Activated T-cell treated with anti-CD3 and anti-CD28 coated beads, Interleukin-2, amount 50 U/mL, for 4 hours (primary cell): ENCODE measurements at regions not wholly inside any gene's neighbourhood (a gene's known extent, or its start where the extent isn't known, plus 50 kb on each side); places are given as distances from the start of the nearest gene placed in this dataset.
"Not testable (repeated sequence)": the region's sequence is repeated elsewhere in the genome, so short reads cannot be mapped to it uniquely, and the experiment has no call there.

ENCODE experiments used
- ATAC-seq, 2 donors: fragments of 200-7000 bp; cut with Tn5 transposase; one replicate each; pipeline ENCODE4 v1.10.0; 2021
- DNase-seq: peaks from one replicate; pipeline ENCODE4 v3.0.0-alpha.2; 2020
- H3K27me3 Mint-ChIP-seq: one replicate; pipeline ENCODE4 v1.8.0; 2021; ENCODE audit warnings: low read depth, mixed read lengths
- H3K36me3 Mint-ChIP-seq: one replicate; pipeline ENCODE4 v1.8.0; 2022; ENCODE audit warnings: mixed read lengths; ENCODE audit not compliant: insufficient read depth
- H3K4me1 Mint-ChIP-seq: one replicate; pipeline ENCODE4 v1.8.0; 2021; ENCODE audit warnings: low read depth, mixed read lengths
- H3K4me3 Mint-ChIP-seq: one replicate; pipeline ENCODE4 v1.8.0; 2021; ENCODE audit warnings: mild to moderate bottlenecking, moderate library complexity, mixed read lengths
- H3K9me3 Mint-ChIP-seq: one replicate; pipeline ENCODE4 v1.8.0; 2021; ENCODE audit warnings: mixed read lengths

DNA sequence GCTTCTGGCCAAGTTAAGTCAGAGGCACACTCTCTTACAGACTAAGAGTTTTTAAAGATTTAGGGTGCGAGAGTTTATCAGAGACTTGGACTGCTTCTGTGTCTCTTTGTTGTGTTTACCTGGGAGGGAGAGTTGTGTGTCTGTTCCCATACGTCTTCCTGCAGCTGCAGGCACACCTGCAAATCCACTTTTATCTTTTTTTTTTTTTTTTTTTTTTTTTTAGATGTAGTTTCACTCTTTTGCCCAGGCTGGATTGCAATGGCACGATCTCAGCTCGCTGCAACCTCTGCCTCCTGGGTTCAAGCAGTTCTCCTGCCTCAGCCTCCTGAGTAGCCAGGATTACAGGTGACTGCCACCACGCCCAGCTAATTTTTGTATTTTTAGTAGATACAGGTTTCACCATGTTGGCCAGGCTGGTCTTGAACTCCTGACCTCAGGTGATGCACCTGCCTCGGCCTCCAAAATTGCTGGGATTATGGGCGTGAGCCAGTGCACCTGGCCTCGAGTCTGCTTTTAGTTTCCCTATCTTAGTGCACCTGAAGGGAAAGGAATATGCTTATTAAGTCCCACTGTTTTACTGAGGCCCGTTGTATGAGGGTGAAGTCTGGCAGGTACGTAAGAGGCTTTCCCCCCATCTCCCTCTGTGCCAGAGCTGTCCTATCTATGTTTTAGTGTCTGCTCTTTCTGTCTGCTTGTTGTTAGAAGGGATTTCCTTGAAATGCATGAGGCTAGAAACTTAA lies 1488.0 kb downstream of the CDH11 start:
- H3K4me3 Mint-ChIP-seq, H3K36me3 Mint-ChIP-seq, ATAC-seq, DNase-seq, H3K27me3 Mint-ChIP-seq, H3K4me1 Mint-ChIP-seq: not testable (repeated sequence)
- peaks cover 31% of the 10 kb centered on the region for H3K9me3 Mint-ChIP-seq

DNA sequence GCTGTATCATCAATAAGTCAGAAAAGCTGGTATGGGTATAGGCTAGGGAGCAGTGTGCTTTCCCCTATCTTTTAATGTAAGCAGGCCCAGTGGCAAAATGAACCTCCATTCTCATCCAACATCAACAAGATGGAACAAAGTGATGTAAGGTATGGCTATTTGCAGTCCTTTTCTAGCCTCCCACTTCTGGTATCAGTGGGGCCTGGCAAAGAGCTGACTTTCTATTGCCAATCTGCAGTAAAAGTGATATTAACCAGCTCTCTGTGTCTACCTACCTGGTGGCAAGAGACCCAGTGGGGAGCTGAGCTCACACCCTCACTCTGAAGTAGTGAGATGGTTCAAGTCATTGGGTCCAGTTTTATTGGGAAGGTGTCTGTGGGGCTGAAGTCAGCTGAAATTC lies 1492.6 kb downstream of the CDH11 start:
- no peaks in the 10 kb centered on the region for H3K4me1 Mint-ChIP-seq
- DNase-seq, result no peak
- peaks cover 18% of the 10 kb centered on the region for H3K9me3 Mint-ChIP-seq
- H3K27me3 Mint-ChIP-seq, result no peaks in the 10 kb centered on the region
- H3K4me3 Mint-ChIP-seq, result no peak overlapping the region
- no peak for ATAC-seq
- H3K36me3 Mint-ChIP-seq, result no peaks in the 10 kb centered on the region

DNA sequence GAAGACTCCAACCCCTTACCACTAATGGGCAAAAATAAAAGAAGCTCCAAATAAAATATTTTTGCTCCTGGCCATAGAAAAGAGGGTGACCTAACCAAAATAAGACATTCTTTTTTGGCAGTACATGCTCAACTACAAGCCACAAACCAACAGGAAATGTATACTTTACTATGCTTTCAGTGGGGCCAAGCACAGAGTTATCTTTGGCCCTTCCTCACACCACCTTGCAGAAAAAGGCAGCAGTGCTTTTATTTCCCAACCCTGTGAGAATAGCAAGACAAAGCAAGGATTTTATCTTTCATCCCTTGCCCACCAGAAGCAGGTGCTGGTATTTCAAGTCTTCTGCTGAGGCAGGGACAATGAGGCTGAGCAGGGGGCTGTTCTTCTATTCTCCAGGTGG lies 1493.1 kb downstream of the CDH11 start:
- Mint-ChIP-seq H3K9me3 (peaks cover 16% of the 10 kb centered on the region), H3K27me3 (no peaks in the 10 kb centered on the region), H3K4me1 (no peaks in the 10 kb centered on the region), H3K4me3 (no peak overlapping the region), H3K36me3 (no peaks in the 10 kb centered on the region)
- ATAC-seq, result no peak
- DNase-seq, result no peak

DNA sequence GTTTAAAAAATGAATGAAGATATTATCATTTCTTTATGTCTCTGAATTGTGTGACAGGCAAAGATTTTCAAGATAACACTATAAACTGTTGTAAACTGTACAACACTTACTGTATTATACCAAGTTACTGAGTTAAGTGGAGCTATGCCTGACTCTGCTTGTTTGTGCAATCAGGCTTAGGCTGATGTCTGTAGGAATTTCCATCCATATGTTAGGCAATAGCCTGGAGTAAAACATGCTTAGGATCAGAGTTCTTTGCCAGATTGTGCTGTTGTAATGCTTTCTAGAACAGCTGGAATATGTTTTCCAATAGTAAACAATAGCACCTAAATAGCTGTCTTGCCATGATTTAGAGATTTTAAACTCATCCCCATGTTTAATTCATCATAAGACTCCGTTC lies 1496.7 kb downstream of the CDH11 start:
- Mint-ChIP-seq H3K4me1 (no peaks in the 10 kb centered on the region), H3K9me3 (peaks cover 14% of the 10 kb centered on the region), H3K36me3 (no peaks in the 10 kb centered on the region), H3K27me3 (no peaks in the 10 kb centered on the region), H3K4me3 (no peak overlapping the region)
- DNase-seq, result no peak
- ATAC-seq, result no peak

DNA sequence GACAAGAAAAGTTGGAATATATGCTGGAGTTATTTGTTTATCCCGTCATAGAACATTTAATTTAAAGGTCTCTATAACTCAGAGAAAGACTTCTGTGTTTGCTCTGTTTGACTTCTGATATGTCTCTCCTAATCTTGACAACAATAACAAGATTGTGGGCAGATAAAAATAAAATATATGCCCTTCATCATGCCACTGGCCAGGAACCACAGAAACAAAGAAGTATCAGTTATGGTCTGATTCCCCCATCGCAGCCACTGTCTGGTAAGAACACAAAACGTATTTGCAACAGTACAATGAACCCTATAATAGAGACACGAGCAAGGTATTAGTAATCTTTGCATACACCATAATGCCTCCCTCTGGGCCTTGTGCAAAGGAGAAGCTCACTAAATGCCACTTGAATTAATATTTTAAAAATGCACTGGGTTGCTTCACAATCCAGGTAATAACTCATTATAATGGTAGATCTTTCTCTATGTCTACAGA lies 1498.3 kb downstream of the CDH11 start:
- Mint-ChIP-seq H3K27me3 (no peaks in the 10 kb centered on the region), H3K4me3 (no peak overlapping the region), H3K9me3 (peaks cover 11% of the 10 kb centered on the region), H3K4me1 (no peaks in the 10 kb centered on the region), H3K36me3 (no peaks in the 10 kb centered on the region)
- no peak for DNase-seq
- ATAC-seq, result no peak

DNA sequence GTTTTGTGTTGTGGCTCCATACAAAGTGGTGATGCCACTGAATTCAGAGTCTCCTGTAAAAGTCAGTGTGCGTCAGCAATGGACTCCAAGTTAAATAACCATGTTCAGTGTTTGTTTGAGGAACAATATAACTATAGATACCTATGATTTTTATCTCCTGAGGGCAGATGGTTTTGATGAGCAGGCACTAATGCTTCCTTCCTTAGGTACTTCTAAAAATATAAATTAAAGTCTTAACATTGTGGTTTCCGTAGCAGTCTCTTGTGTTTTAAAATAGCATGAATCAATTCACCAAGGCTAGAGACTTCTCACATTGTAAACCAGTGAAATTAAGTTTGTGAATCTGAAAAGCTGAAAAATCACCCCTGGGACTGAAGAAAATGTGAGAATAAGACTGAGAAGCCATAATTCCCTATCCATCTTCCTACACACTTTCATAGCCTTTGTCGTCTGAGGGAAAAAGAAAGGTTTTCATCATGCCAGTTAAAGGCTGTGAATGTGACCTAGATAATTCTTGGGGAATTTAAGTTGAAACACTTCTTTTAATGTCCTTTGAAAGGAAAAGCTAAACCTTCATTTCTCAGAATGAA lies 1502.9 kb downstream of the CDH11 start:
- no peaks in the 10 kb centered on the region for H3K36me3 Mint-ChIP-seq
- H3K27me3 Mint-ChIP-seq, result no peaks in the 10 kb centered on the region
- H3K9me3 Mint-ChIP-seq, result peaks cover 12% of the 10 kb centered on the region
- DNase-seq (no peak), ATAC-seq (no peak)
- H3K4me3 Mint-ChIP-seq, result no peak overlapping the region
- H3K4me1 Mint-ChIP-seq, result no peaks in the 10 kb centered on the region

DNA sequence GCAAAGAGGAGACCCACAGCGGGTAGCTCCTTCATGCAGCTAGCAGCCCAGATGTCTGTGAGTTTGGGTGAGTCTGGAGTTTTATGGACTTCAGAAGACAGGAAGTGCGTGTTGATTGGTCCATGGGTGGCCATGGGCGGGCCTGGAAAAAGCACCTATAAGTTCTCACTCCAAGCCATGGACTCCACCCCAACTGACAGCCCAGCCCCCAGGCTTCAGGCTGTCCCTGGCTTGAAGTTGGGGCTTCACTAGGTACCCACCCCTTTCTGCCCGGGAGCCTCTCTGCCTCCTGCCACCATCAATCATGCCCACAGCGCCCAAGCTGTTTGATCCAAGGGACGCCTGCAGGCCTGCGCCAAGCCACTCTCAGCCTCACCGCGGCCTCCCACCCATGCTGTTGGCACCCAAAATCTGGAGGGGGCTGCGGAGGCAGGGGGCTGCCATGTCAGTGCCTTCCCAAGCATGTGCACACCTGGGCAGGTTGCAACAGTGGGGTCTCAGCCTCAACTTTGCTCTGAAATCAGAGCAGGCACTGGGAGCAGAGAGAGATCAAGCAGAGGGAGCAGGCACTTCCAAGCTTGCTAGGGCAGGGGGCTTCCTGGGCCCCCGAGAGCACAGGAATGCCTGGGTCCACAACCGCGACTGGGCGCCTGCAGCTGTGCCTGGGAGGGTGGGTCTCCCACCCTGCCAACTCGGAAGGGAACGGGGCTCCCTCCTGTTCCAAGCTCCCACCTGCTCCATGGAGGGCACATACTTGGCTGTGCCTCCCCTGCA lies 1503.7 kb downstream of the CDH11 start:
- ATAC-seq, result no peak
- Mint-ChIP-seq H3K36me3 (no peaks in the 10 kb centered on the region), H3K4me1 (no peaks in the 10 kb centered on the region), H3K4me3 (no peak overlapping the region), H3K27me3 (no peaks in the 10 kb centered on the region), H3K9me3 (peaks cover 18% of the 10 kb centered on the region)
- no peak for DNase-seq

DNA sequence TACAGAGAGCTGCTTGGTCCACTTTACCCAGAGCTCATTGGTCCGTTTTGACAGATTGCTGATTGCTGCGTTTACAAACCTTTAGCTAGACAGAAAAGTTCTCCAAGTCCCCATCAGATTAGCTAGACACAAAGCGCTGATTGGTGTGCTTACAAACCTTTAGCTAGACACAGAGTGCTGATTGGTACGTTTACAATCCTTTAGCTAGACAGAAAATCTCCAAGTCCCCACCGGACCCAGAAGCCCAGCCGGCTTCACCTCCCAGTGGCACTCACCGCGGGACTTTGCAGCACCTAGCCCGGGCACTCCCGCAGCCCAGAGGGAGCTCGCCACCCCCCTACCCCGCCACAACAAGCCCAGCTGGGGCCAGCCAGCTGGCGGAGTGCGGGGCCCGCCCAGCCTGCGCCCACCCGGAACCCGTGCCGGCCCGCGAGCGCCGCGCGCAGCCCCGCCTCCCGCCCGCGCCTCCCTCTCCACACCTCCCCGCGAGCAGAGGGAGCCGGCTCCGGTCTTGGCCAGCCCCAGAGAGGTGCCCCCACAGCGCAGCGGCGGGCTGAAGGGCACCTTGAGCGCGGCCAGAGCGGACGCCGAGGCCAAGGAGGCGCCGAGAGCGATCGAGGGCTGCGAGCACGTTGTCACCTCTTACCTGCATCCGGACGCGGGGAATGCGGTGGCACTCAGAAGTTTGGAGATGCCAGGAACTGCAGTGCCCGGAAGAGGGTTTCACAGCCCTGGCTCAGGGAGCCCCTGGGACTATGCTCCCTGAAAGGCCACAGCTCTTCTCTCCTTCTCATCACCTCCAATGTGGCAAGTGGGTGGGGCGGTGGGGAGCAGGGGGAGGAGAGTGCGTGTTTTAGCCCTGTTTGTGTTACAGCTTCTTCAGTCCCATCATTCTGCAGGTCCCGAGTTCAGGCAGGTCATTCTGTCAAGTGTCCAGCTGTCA lies 1504.5 kb downstream of the CDH11 start:
- Mint-ChIP-seq H3K4me1 (no peaks in the 10 kb centered on the region), H3K9me3 (peaks cover 27% of the 10 kb centered on the region), H3K27me3 (no peaks in the 10 kb centered on the region), H3K36me3 (no peaks in the 10 kb centered on the region), H3K4me3 (no peak overlapping the region)
- DNase-seq, result no peak
- ATAC-seq, result no peak

DNA sequence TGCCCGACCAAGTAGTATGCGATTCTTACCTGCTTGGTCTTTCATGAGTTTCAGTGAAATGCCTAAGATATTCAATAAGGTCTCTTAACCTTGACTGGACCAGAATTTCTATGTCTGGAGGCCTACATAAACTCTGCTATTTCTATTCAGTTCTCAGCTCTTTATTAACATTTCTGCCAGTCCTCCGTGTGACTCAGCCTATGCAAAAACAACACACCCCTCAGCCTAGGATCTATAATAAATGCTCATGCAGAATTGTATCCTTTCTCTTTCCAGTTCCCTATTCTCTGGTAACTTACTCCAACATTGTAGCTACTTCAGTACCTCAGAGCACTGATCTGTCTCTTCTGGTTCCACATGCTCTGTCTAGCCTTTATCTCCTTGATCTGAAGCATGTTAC lies 1507.4 kb downstream of the CDH11 start:
- no peak for DNase-seq
- Mint-ChIP-seq H3K27me3 (no peaks in the 10 kb centered on the region), H3K4me1 (no peaks in the 10 kb centered on the region)

DNA sequence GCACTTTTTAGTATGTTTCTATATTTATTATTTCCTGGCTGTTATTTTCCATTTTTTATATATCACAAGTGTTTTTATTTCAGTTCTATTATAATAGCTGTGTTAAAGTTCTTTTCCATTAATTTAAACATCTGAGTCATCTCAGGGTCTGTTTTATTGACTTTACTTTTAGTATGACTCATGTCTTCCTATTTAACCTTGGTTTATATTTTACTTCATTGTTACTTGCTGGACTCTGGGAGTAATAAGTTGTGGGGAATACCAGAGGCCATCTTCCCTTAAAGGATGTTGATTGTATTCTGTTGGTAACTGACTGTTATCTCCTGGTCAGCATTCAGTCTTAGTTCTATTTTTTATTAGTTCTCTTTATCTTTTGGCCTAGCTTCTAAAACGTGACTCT lies 1508.2 kb downstream of the CDH11 start:
- Mint-ChIP-seq H3K36me3 (no peaks in the 10 kb centered on the region), H3K4me3 (no peak overlapping the region)
- ATAC-seq, result no peak

More for the DNA sequence above, 1507.4 kb downstream of the CDH11 start:
- H3K4me3 Mint-ChIP-seq, result no peak overlapping the region
- ATAC-seq, result no peak
- peaks cover 42% of the 10 kb centered on the region for H3K9me3 Mint-ChIP-seq
- no peaks in the 10 kb centered on the region for H3K36me3 Mint-ChIP-seq

DNA sequence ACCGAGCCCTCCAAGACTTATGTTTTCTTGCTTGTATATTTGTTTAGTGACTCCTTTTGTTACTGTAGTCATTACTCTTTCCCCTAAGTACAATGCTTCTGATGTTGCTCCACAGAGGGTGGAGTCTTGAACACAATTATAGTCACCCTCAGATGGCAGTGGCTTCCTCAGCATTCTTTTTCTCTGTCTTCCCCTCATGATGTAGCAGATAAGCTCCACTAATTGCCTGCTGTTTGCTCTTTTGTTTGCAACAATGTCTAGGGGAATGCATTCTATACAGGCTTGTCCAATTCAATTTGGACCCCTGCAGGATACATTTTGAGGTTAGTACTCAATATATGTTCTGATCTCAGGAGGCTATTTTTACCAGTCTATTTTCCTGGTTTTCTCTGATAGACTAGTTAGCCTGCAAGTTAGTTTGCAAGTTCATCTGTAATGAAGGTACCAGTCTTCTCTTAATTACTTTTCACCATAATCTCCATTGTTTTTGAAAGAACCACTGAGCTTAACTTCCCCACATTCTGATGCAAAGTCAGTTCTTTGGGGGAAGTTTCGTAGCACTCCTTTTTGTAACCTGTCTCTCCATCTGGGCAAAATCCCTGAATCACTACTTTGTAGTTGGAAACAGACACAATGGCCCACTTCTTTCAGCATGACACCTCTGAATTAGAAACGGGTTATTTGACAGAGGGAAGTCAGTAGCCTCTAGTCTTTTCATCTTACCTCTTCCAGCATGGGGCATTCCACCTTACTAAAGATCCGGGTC lies 1509.2 kb downstream of the CDH11 start:
- Mint-ChIP-seq H3K4me3 (no peak overlapping the region), H3K27me3 (no peaks in the 10 kb centered on the region), H3K36me3 (no peaks in the 10 kb centered on the region), H3K9me3 (peaks cover 45% of the 10 kb centered on the region), H3K4me1 (no peaks in the 10 kb centered on the region)
- ATAC-seq, result no peak
- no peak for DNase-seq

More for the DNA sequence above, 1508.2 kb downstream of the CDH11 start:
- no peaks in the 10 kb centered on the region for H3K4me1 Mint-ChIP-seq
- no peaks in the 10 kb centered on the region for H3K27me3 Mint-ChIP-seq
- peaks cover 46% of the 10 kb centered on the region for H3K9me3 Mint-ChIP-seq
- no peak for DNase-seq

DNA sequence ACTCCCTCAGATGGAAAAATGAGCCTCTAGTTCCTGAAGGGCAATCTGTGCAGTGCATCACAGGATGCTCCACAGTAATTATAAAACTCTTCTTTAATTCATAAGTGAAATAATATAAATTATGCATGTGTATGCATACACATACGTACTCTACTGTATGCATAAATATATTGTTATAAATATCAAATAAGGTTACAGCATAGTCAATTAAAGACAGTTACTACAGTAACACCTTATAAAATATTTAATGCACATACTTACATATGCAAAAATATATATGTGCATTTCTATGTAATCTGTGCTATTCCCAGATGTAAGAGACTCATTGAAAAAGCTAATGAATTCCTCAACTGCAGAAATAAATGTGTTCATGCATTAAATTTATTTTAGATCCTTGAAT lies 1515.1 kb downstream of the CDH11 start:
- H3K9me3 Mint-ChIP-seq, result peaks cover 24% of the 10 kb centered on the region
- no peak for ATAC-seq
- H3K4me3 Mint-ChIP-seq, result no peak overlapping the region
- H3K36me3 Mint-ChIP-seq, result no peaks in the 10 kb centered on the region
- H3K4me1 Mint-ChIP-seq, result no peaks in the 10 kb centered on the region
- no peaks in the 10 kb centered on the region for H3K27me3 Mint-ChIP-seq
- DNase-seq, result no peak

DNA sequence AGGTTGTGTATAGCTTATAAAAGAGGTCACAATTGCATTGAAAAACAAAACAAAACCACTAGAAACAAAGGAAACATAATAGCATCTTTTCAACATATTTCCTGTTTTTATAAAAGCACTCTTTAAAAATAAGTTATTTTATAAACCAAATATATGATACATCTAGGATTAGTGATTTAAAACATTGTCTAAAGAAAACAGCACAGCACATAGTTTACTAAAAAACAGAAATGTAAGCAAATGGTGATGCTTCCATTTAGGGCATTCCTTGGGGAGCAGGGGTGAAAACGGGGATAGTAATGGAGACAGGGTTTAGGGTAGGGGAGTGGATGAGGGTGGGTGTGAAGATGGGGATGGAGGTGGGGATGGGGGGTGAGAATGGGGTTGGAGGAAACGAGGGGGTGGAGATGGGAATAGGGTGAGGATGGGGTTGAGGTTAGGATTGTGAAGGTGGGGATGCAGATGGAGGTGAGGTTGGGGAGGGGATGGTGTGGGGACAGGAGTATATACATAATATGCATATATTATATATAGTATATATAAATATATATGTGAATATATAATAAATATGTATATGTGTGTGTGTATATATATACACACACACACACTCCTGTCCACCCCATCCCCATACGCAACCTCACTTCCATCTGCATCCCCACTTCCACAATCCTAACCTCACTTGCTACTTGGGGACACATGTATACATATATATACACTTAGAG lies 1519.5 kb downstream of the CDH11 start:
- Mint-ChIP-seq H3K27me3 (no peaks in the 10 kb centered on the region), H3K4me1 (no peaks in the 10 kb centered on the region), H3K9me3 (peaks cover 19% of the 10 kb centered on the region), H3K4me3 (no peak overlapping the region), H3K36me3 (no peaks in the 10 kb centered on the region)
- no peak for DNase-seq
- ATAC-seq, result no peak
